Astrocyte of the cerebellum (primary cell): ENCODE measurements at regions not wholly inside any gene's neighbourhood (a gene's known extent, or its start where the extent isn't known, plus 50 kb on each side); places are given as distances from the start of the nearest gene placed in this dataset.
"Not testable (repeated sequence)": the region's sequence is repeated elsewhere in the genome, so short reads cannot be mapped to it uniquely, and the experiment has no call there.

Source experiments
- DNase-seq: peaks from one replicate; pipeline ENCODE4 v3.0.0-alpha.2; 2011; ENCODE audit warnings: low read depth
- H3K4me3 ChIP-seq: 2 replicates; pipeline ENCODE4 v1.5.1; 2011; ENCODE audit warnings: mild to moderate bottlenecking, low read depth, low read length, moderate library complexity
- in situ Hi-C: cut with HindIII; loops from 2 replicates; pipeline ENCODE4 v1.10.0; 2017; ENCODE audit warnings: low sequenced_read_pairs
- TF ChIP-seq, protein P1 (sequence below): IDR thresholded peaks from 2 replicates; pipeline ENCODE4 v1.5.1; 2012; ENCODE audit warnings: low read length, low read depth, moderate library complexity, mild to moderate bottlenecking; ENCODE audit errors: missing control alignments

GRCh38 chr2:60212181-60212945 is 341.1 kb downstream of the BCL11A start:
- no peak overlapping the region for H3K4me3 ChIP-seq
- in situ Hi-C loops, result no loop called here
- TF ChIP-seq, protein P1, sequence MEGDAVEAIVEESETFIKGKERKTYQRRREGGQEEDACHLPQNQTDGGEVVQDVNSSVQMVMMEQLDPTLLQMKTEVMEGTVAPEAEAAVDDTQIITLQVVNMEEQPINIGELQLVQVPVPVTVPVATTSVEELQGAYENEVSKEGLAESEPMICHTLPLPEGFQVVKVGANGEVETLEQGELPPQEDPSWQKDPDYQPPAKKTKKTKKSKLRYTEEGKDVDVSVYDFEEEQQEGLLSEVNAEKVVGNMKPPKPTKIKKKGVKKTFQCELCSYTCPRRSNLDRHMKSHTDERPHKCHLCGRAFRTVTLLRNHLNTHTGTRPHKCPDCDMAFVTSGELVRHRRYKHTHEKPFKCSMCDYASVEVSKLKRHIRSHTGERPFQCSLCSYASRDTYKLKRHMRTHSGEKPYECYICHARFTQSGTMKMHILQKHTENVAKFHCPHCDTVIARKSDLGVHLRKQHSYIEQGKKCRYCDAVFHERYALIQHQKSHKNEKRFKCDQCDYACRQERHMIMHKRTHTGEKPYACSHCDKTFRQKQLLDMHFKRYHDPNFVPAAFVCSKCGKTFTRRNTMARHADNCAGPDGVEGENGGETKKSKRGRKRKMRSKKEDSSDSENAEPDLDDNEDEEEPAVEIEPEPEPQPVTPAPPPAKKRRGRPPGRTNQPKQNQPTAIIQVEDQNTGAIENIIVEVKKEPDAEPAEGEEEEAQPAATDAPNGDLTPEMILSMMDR, result no peak
- DNase-seq, result no peak

DNA sequence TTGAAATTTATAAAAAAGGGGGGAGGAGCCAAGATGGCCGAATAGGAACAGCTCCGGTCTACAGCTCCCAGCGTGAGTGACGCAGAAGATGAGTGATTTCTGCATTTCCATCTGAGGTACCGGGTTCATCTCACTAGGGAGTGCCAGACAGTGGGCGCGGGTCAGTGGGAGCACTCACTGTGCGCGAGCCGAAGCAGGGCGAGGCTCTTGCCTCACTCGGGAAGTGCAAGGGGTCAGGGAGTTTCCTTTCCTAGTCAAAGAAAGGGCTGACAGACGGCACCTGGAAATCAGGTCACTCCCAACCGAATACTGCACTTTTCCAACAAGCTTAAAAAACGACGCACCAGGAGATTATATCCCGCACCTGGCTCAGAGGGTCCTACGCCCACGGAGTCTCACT is 364.4 kb downstream of the BCL11A start:
- in situ Hi-C loops, H3K4me3 ChIP-seq, DNase-seq: not testable (repeated sequence)

DNA sequence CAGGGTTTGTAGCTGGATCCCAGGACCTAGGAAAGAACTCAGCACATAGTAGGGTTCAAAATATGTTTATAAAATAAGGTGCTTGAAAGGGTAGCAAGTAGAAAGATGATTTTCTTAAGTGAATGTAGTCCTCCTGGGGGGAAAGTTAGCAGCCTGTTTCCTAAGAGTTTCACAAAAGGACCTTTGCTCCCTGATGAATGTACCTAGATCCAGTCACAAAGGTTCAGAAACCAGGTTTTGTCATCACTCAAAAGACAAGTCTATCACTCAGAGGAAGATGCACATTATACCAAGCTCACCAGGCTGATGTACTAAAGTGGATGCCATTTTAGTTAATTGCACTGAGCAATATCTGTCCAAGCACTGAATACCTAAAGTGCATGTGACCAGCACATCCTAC is 378.2 kb downstream of the BCL11A start:
- TF ChIP-seq, protein P1, result no peak
- DNase-seq, result no peak
- H3K4me3 ChIP-seq, result no peak overlapping the region
- in situ Hi-C loops, result no loop called here

GRCh38 chr2:60174146-60174545 is 379.3 kb downstream of the BCL11A start:
- H3K4me3 ChIP-seq, result no peak overlapping the region
- in situ Hi-C loops, result no loop called here
- TF ChIP-seq, protein P1, result no peak
- no peak for DNase-seq

DNA sequence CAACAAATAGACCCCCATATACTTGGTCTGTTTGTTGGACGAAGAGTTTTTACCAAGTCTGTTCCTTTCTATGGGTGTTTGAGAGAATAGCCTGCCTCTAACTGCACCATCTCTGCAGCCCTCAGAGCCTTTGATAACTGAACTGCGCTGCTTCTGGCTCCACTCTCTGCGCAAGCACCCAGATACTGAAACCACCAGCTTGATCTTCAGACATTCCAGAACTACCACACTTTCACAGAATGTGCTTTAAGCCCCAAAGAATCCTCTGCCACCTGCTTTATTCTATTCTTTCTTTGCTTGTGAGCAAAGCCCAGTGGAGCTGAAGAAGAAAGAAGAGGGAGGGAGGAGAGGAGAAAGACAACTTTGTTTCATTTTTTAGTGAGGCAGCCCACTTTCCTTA is 380.7 kb downstream of the BCL11A start:
- in situ Hi-C loops, result no loop called here
- DNase-seq, result no peak
- TF ChIP-seq, protein P1, result no peak
- no peak overlapping the region for H3K4me3 ChIP-seq

GRCh38 chr2:60170272-60170671 is 383.2 kb downstream of the BCL11A start:
- DNase-seq, result no peak
- H3K4me3 ChIP-seq, result no peak overlapping the region
- in situ Hi-C loops, result no loop called here
- TF ChIP-seq, protein P1, result no peak

DNA sequence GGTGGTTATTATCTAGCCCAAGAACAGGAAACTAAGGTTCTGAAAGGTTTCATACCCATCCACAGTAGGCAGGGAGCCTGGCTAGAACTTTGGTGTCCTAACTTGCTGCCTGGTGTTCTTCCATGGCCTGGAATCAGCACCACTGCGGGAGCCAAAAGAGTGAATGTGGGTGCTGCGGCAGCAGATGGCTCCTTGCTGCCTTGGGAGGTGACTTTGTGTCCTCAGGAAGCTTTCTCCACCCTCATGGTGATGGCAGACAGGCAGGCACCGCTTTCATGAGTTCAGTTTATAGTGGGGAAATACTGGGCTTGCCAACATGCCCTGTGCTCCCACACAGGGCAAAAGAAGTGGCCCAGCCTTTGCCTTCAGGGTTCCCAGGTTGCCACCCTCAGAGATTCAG is 385.2 kb downstream of the BCL11A start:
- in situ Hi-C loops, result no loop called here
- H3K4me3 ChIP-seq, result no peak overlapping the region
- no peak for DNase-seq
- TF ChIP-seq, protein P1, result no peak
